NCI-H774 (cell line): ENCODE measurements at regions not wholly inside any gene's neighbourhood (a gene's known extent, or its start where the extent isn't known, plus 50 kb on each side); places are given as distances from the start of the nearest gene placed in this dataset.
"Not testable (repeated sequence)": the region's sequence is repeated elsewhere in the genome, so short reads cannot be mapped to it uniquely, and the experiment has no call there.

Source experiments
- DNase-seq: peaks from one replicate; lab custom pipeline; 2025; lab: John Stamatoyannopoulos, UW

DNA sequence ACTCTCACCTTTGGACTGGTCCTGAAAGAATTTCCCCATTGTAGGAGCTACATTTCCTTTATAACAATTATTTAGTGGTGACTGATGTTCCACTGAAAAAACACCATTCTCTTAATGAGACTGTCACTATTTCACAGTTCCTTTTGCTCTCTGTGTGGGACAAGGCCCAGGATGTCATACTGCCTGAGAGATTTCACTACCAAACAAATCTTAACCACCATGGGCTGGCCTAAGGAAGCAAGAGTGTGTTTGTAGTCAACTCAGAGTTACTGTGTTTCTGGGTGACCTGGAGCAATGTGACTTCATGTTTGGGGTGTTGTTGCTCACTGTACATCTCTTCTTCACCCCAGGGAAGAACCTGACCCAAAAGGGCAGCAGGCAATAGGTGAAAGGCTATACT lies 50.1 kb upstream of the ZNF608 start:
- DNase-seq: no peak

DNA sequence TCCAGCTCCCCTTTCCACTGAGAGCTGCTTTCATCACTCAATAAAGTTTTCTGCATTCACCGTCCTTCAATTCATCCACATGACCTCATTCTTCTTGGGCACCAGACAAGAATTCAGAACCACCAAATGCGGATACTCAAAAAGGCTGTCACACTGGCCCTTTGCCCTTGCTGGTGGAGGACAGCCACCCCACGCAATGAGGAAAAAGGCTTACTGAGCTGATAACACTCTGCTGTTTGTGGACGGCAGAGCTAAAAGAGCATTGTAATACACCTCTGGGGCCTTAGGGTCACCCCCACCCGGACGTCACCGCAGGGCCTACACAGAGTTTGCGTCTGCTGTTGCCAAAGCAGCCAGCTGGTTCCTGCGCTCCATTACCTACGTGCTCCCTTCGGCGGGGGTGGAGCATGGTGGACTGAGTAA lies 51.2 kb upstream of the ZNF608 start:
- DNase-seq: no peak

DNA sequence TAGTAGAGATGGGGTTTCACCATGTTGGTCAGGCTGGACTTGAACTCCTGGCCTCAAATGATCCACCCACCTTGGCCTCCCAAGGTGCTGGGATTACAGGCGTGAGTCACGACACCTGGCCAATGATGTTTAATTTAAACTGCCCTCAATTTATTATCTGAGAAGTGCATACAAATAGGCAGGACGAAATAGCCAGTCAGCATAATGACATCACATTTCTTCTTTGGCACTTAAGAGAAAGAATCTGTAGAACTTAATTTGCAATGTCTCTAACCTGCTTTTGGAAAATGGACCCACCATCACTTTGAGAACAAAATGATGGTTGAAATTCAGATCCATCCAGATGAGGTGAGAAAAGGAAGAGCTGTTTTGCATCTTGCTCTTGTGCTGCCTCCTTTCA lies 52.5 kb upstream of the ZNF608 start:
- DNase-seq: no peak

- DNase-seq: no peak
These were observed 55.1 kb upstream of the ZNF608 start for GRCh38 chr5:124801551-124801950.

GRCh38 chr5:124803617-124804323 lies 57.3 kb upstream of the ZNF608 start:
- no peak for DNase-seq

DNA sequence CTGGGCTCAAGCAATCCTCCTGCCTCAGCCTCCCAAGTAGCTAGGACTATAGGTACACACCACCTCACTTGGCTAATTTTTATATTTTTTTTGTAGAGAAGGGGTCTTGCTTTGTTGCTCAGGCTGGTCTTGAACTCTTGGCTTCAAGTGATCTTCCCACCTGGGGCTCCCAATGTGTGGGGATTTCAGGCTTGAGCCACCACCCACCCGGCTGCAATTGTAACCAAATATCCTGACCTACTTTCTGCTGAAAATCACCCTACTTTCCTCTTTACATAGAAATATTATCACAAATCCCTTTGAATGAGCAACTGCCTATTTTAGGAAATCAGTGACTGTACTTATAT lies 59.6 kb upstream of the ZNF608 start:
- no peak for DNase-seq

- peak; percentile 83 for DNase-seq
These were observed 60.1 kb upstream of the ZNF608 start for GRCh38 chr5:124806373-124807077.

DNA sequence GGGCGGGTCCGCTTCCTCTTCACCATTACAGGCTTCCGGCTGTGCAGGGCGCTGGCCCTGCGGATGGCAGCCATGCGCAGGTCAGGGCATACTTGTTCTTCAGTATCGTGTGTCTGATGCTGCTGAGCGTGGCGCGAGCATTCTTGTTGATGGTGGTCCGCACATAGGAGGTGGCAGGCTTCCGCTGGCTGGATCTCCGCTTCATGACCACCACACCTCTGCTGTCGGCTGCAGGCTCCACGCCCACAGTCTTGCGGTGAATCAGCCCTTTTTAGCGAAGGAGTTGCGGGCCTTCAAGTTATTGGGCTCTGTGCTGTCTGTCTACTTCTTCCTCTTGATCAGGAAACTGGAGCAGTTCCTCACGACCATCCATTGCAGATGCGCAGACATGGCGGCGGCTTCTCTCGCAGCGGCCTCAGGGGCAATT lies 62.4 kb upstream of the ZNF608 start:
- DNase-seq: no peak

- DNase-seq: no peak
These were observed 64.1 kb upstream of the ZNF608 start for GRCh38 chr5:124810396-124811006.

DNA sequence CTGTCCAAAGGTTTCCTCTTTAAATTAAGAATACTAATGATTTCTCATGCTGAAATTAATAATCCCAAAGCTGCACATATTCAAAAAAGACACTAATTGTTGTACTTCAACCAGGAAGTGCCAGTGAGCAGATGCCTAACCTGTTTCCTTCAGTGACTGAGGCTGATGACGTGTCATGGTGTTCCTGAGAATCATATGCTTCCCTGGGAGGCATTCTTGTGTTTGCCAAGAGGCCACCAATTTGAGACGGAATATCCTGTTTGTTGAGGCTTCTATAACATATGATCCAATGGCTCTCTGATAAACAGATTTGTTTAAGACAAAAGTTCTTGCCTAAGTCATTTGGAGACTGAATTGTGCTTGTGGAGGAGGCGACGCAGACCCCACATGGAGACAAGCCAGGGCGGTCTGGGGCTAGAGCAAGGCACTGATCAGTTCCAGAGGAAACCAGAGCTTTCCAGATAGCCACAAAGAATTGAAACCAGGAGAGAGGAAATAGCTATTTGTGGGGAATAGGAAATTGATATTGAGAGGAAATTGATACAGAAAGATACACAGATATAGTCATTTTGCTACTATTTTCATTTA lies 66.4 kb upstream of the ZNF608 start:
- DNase-seq: no peak

DNA sequence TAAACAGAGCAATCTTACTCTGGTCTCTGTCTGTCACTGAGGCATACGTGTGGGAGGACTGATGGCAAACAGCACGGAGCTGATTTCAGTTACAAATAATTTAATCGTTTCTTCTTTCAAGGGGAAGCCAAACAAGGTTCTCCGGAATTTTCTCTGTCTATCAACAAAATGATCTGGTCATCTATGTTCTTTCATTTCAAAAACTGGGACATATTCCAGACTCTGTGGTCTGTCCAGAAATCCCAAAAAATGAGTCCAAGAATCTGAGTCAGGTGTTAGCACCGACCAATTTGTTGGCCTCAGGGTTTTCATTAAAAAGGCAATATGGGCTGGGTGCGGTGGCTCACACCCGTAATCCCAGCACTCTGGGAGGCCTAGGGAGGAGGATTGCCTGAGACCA lies 69.9 kb upstream of the ZNF608 start:
- no peak for DNase-seq

GRCh38 chr5:124819201-124819600 lies 72.8 kb upstream of the ZNF608 start:
- DNase-seq: no peak

DNA sequence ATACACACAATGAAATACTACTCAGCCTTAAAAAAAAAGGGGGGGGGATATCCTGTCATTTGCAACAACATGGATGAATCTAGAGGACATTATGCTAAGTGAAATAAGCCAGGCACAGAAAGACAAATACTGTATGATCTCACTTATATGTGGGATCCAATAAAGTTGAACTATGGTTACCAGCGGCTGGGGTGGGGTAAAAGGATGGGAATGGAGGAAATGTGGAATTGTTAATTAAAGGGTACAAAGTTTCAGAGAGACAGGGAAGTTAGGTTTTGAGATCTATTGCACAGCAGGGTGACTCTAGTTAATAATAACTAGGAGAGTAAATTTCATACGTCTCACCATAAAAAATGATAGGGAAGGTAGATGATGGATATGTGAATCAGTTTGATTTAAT lies 76.2 kb upstream of the ZNF608 start:
- no peak for DNase-seq

- DNase-seq: no peak
These were observed 76.9 kb upstream of the ZNF608 start for GRCh38 chr5:124823380-124823779.

DNA sequence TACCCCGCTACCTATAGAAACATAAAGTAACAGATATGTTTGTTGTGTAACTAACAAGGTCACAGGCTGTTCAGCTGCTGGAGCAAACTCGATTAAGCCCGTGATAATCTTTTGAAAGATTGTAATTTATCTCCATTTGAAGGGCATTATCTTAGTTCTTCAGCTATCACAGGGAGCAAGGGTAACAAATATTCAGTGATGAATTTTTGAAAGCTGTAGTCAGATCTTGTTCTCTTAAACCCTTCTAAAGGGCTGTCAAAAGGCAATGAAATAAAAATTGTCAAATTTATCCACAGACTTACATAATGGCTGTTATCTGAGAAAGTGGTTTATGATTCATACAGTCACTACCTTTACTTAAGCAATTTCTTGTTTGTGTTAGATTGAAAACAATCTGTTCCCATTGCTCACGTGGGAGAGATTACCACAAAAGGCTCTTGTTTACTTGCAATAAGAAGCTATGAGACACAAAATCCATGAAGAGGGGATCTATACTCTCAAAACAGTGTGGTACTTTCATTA lies 78.3 kb upstream of the ZNF608 start:
- DNase-seq: no peak

GRCh38 chr5:124825250-124825982 lies 79.0 kb upstream of the ZNF608 start:
- no peak for DNase-seq

DNA sequence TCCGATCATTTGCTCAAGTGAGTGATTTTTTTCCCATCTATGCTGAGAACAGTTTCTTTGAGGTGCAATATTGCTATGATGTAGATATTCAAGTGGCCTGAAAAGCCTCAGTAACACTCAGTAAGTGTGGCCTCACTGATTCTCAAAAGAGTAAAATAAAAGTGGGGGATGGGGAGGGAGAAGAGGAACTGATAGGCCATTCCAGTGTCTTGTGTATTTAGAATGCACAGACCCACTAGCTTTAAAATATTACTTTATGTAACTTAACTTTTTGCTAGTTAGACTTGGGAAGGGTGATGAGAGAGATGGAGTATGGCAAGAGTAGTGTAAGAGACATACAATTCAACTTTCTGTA lies 79.5 kb upstream of the ZNF608 start:
- DNase-seq: no peak

DNA sequence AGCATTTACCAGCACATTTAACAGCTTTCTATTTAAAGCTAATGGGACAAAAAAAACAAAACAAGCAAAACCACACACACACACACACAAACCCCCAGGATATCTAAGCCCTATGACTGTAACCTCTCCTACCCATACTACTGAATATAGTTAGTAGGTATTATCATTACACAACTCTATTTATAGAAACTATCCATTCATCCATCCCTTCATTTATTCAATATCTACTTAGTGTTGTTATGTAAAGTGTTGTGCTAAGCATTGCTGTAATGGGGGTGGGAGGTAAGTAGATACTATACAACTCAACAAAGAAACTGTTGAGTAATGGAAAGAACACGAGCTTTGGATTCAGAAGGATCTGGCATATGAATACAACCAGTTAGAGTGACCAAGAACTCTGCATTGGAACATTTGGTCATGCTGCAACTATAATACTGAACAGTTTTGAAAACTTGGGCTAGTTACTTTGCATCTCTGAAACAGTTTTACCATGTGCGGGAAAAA lies 82.3 kb upstream of the ZNF608 start:
- no peak for DNase-seq

DNA sequence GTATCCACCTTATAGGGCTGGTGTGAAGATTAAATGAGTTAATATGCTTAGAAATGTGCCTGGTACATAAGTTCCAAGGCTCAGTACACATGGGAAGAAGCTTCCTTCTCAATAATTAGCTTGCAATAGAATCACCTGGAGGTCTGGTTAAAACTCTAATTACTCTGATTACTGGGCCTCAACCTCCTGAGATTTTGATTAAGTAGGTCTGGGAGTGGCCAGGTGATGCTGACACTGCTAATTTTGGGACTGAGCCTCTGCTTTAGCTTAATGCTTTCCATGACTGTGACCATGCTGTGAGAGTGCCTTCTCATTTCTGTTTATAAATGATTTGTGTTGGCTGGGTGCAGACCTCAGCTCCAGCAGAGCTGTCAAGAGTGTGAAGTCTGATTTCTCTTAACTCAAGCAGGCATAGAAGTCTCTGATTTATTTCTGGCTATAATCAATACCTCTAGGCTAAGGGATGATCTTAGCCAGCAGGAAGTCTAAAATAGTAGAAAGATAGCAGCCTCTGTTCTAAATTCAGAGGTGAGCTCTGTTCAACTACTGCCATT lies 85.3 kb upstream of the ZNF608 start:
- DNase-seq: no peak

- no peak for DNase-seq
These were observed 86.1 kb upstream of the ZNF608 start for GRCh38 chr5:124832510-124832909.

- not testable (repeated sequence) for DNase-seq
These were observed 89.9 kb upstream of the ZNF608 start for GRCh38 chr5:124836314-124836713.
